Large intestine (tissue), 3 donors: ENCODE measurements at regions not wholly inside any gene's neighbourhood (a gene's known extent, or its start where the extent isn't known, plus 50 kb on each side); places are given as distances from the start of the nearest gene placed in this dataset.
"Not testable (repeated sequence)": the region's sequence is repeated elsewhere in the genome, so short reads cannot be mapped to it uniquely, and the experiment has no call there.

ENCODE experiments used
- DNase-seq, 2 donors: peaks; one replicate each; pipeline versions ENCODE4 v3.0.0 to v3.0.0-alpha.2; 2013
- H3K27ac ChIP-seq: one replicate; pipeline ENCODE4 v1.5.1; 2013; ENCODE audit warnings: low read length
- H3K27me3 ChIP-seq: 2 replicates; pipeline ENCODE4 v1.6.1; 2013; ENCODE audit warnings: low read length; ENCODE audit not compliant: control insufficient read depth, insufficient read depth
- H3K36me3 ChIP-seq: 2 replicates; pipeline ENCODE4 v1.6.1; 2013; ENCODE audit warnings: low read length; ENCODE audit not compliant: control insufficient read depth, insufficient read depth
- H3K4me1 ChIP-seq: one replicate; pipeline ENCODE4 v1.6.1; 2013; ENCODE audit warnings: low read length; ENCODE audit not compliant: control insufficient read depth, insufficient read depth
- H3K4me3 ChIP-seq: one replicate; pipeline ENCODE4 v1.5.1; 2013; ENCODE audit warnings: low read length
- H3K9me3 ChIP-seq: one replicate; pipeline ENCODE4 v1.6.1; 2013; ENCODE audit warnings: mild to moderate bottlenecking, low read depth, low read length, moderate library complexity; ENCODE audit not compliant: control insufficient read depth
- WGBS: methylation state at CpG from one replicate; pipeline ENCODE4 v1.1.5; 2013; ENCODE audit warnings: low lambda C conversion rate; ENCODE audit not compliant: insufficient coverage; 5-methylcytosine and 5-hydroxymethylcytosine counted together

GRCh38 chr22:48412931-48413330, 1414.7 kb downstream of the BRD1 start:
- H3K4me1 ChIP-seq, DNase-seq, H3K27me3 ChIP-seq, H3K9me3 ChIP-seq, H3K27ac ChIP-seq, H3K4me3 ChIP-seq, H3K36me3 ChIP-seq: not testable (repeated sequence)
- no CpG with 5 or more reads among the region's 17 CpGs for WGBS

- no peak overlapping the region for H3K27ac ChIP-seq
- H3K36me3 ChIP-seq, result no peaks in the 10 kb centered on the region
- H3K27me3 ChIP-seq, result no peaks in the 10 kb centered on the region
- no peaks in the 10 kb centered on the region for H3K4me1 ChIP-seq
- WGBS, result 100% methylated on average over 3 of the region's 5 CpGs
- H3K4me3 ChIP-seq, result no peak overlapping the region
- H3K9me3 ChIP-seq, result no peaks in the 10 kb centered on the region
- no peak for DNase-seq
Observed at GRCh38 chr22:48410536-48410935, 1417.1 kb downstream of the BRD1 start.

- Histone ChIP-seq H3K4me3 (no peak overlapping the region), H3K36me3 (no peaks in the 10 kb centered on the region), H3K4me1 (no peaks in the 10 kb centered on the region), H3K27me3 (no peaks in the 10 kb centered on the region), H3K27ac (no peak overlapping the region), H3K9me3 (no peaks in the 10 kb centered on the region)
- no peak for DNase-seq
- WGBS, result 98% methylated on average over 6 of the region's 8 CpGs
Observed at GRCh38 chr22:48407256-48407955, 1420.3 kb downstream of the BRD1 start.

GRCh38 chr22:48406161-48406560, 1421.5 kb downstream of the BRD1 start:
- WGBS, result 90% methylated on average over 2 of the region's 4 CpGs
- Histone ChIP-seq H3K4me3 (no peak overlapping the region), H3K27me3 (no peaks in the 10 kb centered on the region), H3K4me1 (no peaks in the 10 kb centered on the region), H3K36me3 (no peaks in the 10 kb centered on the region), H3K27ac (no peak overlapping the region), H3K9me3 (no peaks in the 10 kb centered on the region)
- DNase-seq, result no peak

- Histone ChIP-seq H3K4me1 (no peaks in the 10 kb centered on the region), H3K27ac (no peak overlapping the region), H3K9me3 (no peaks in the 10 kb centered on the region), H3K36me3 (no peaks in the 10 kb centered on the region), H3K4me3 (no peak overlapping the region), H3K27me3 (no peaks in the 10 kb centered on the region)
- DNase-seq, result peak; percentile 33 to 61
- 36% methylated on average over 6 of the region's 6 CpGs for WGBS
Observed at GRCh38 chr22:48405741-48406140, 1421.9 kb downstream of the BRD1 start.

GRCh38 chr22:48404801-48405447, 1422.7 kb downstream of the BRD1 start:
- DNase-seq, result no peak

GRCh38 chr22:48403521-48404403, 1423.9 kb downstream of the BRD1 start:
- DNase-seq, result no peak
- H3K4me1 ChIP-seq, result no peaks in the 10 kb centered on the region

More at GRCh38 chr22:48404801-48405447, 1422.7 kb downstream of the BRD1 start:
- Histone ChIP-seq H3K27me3 (no peaks in the 10 kb centered on the region), H3K36me3 (no peaks in the 10 kb centered on the region), H3K9me3 (no peaks in the 10 kb centered on the region), H3K4me1 (no peaks in the 10 kb centered on the region), H3K27ac (no peak overlapping the region), H3K4me3 (no peak overlapping the region)
- no CpG with 5 or more reads among the region's 16 CpGs for WGBS

GRCh38 chr22:48402591-48403031, 1425.1 kb downstream of the BRD1 start:
- Histone ChIP-seq H3K27ac (no peak overlapping the region), H3K36me3 (no peaks in the 10 kb centered on the region), H3K4me3 (no peak overlapping the region), H3K9me3 (no peaks in the 10 kb centered on the region), H3K27me3 (no peaks in the 10 kb centered on the region), H3K4me1 (no peaks in the 10 kb centered on the region)
- no peak for DNase-seq
- WGBS, result no CpG with 5 or more reads among the region's 21 CpGs

More at GRCh38 chr22:48403521-48404403, 1423.9 kb downstream of the BRD1 start:
- Histone ChIP-seq H3K36me3 (no peaks in the 10 kb centered on the region), H3K27me3 (no peaks in the 10 kb centered on the region), H3K9me3 (no peaks in the 10 kb centered on the region), H3K27ac (no peak overlapping the region), H3K4me3 (no peak overlapping the region)
- no CpG with 5 or more reads among the region's 22 CpGs for WGBS

- not testable (repeated sequence) for H3K4me3 ChIP-seq, DNase-seq, H3K9me3 ChIP-seq, H3K27me3 ChIP-seq, H3K36me3 ChIP-seq, H3K4me1 ChIP-seq, H3K27ac ChIP-seq
- WGBS, result no CpG with 5 or more reads among the region's 1 CpG
Observed at GRCh38 chr22:48401523-48401922, 1426.2 kb downstream of the BRD1 start.

GRCh38 chr22:48398181-48398905, 1429.3 kb downstream of the BRD1 start:
- H3K4me3 ChIP-seq, result no peak overlapping the region
- peaks cover 6% of the 10 kb centered on the region for H3K9me3 ChIP-seq
- no peak overlapping the region for H3K27ac ChIP-seq
- DNase-seq, result no peak
- peaks cover 6% of the 10 kb centered on the region for H3K4me1 ChIP-seq
- WGBS, result no CpG with 5 or more reads among the region's 11 CpGs
- H3K27me3 ChIP-seq, result no peaks in the 10 kb centered on the region
- no peaks in the 10 kb centered on the region for H3K36me3 ChIP-seq
